Right ventricle myocardium inferior (tissue), 1 donor: ENCODE measurements at regions not wholly inside any gene's neighbourhood (a gene's known extent, or its start where the extent isn't known, plus 50 kb on each side); places are given as distances from the start of the nearest gene placed in this dataset.

Experiments
- ATAC-seq: fragments of 200-7000 bp; cut with Tn5 transposase; one replicate; pipeline ENCODE4 v1.9.1; 2020; ENCODE audit warnings: mild to moderate bottlenecking, moderate library complexity
- DNase-seq: peaks from one replicate; pipeline ENCODE4 v3.0.0; 2021; ENCODE audit errors: missing footprints
- intact Hi-C: fragments of 100-400 bp; cut with DNase I; formaldehyde crosslinking; loops from one replicate; pipeline ENCODE4 v1.11.0; 2022
- donor health status: DM: no; HTN: yes; CAD: no; lungs with severe emphysema.

- no peak for DNase-seq
- no peak for ATAC-seq
- intact Hi-C loops, result no loop called here
Observed at GRCh38 chr4:17203797-17204196, 305.4 kb upstream of the LDB2 start.

GRCh38 chr4:17197070-17197469 is 298.6 kb upstream of the LDB2 start:
- no peak for ATAC-seq
- no peak for DNase-seq
- intact Hi-C loops, result no loop called here

GRCh38 chr4:17195461-17196275 is 297.2 kb upstream of the LDB2 start:
- ATAC-seq (no peak), DNase-seq (no peak)
- intact Hi-C loops, result no loop called here

- DNase-seq, result no peak
- intact Hi-C loops, result no loop called here
Observed at GRCh38 chr4:17194586-17194985, 296.1 kb upstream of the LDB2 start.

GRCh38 chr4:17189759-17190158 is 291.3 kb upstream of the LDB2 start:
- ATAC-seq (peak; percentile 27), DNase-seq (no peak)
- intact Hi-C loops, result no loop called here

More at GRCh38 chr4:17194586-17194985, 296.1 kb upstream of the LDB2 start:
- no peak for ATAC-seq

- DNase-seq (no peak), ATAC-seq (peak; percentile 86)
- intact Hi-C loops, result no loop called here
Observed at GRCh38 chr4:17189401-17189720, 290.9 kb upstream of the LDB2 start.

- intact Hi-C loops, result no loop called here
- no peak for DNase-seq
- peak; percentile 32 for ATAC-seq
Observed at GRCh38 chr4:17188547-17189400, 290.3 kb upstream of the LDB2 start.

GRCh38 chr4:17188125-17188524 is 289.7 kb upstream of the LDB2 start:
- ATAC-seq, result peak; percentile 58
- no peak for DNase-seq
- intact Hi-C loops, result no loop called here

- DNase-seq (no peak), ATAC-seq (no peak)
- intact Hi-C loops, result no loop called here
Observed at GRCh38 chr4:17187003-17187402, 288.6 kb upstream of the LDB2 start.

GRCh38 chr4:17182888-17183287 is 284.4 kb upstream of the LDB2 start:
- ATAC-seq, result no peak
- intact Hi-C loops, result no loop called here
- DNase-seq, result no peak

- intact Hi-C loops, result loop anchor here (5.0 kb wide), 1 partner anchor 148 kb away; no protein-coding TSS in a partner anchor
- ATAC-seq (peak; percentile 80), DNase-seq (no peak)
Observed at GRCh38 chr4:17174751-17175150, 276.3 kb upstream of the LDB2 start.

GRCh38 chr4:17173300-17173699 is 274.9 kb upstream of the LDB2 start:
- no peak for DNase-seq
- intact Hi-C loops, result loop anchor here (5.0 kb wide), 1 partner anchor 149 kb away; no protein-coding TSS in a partner anchor
- peak; percentile 54 for ATAC-seq

- ATAC-seq (no peak), DNase-seq (no peak)
- intact Hi-C loops, result loop anchor here (5.0 kb wide), 1 partner anchor 152 kb away; no protein-coding TSS in a partner anchor
Observed at GRCh38 chr4:17170131-17170530, 271.7 kb upstream of the LDB2 start.

GRCh38 chr4:17169699-17170098 is 271.3 kb upstream of the LDB2 start:
- intact Hi-C loops, result loop anchor here (5.0 kb wide), 1 partner anchor 153 kb away; no protein-coding TSS in a partner anchor
- ATAC-seq, result no peak
- DNase-seq, result no peak

- no peak for ATAC-seq
- DNase-seq, result no peak
- intact Hi-C loops, result no loop called here
Observed at GRCh38 chr4:17168571-17168970, 270.1 kb upstream of the LDB2 start.

GRCh38 chr4:17166954-17167353 is 268.5 kb upstream of the LDB2 start:
- ATAC-seq, result peak; percentile 92
- no peak for DNase-seq
- intact Hi-C loops, result loop anchor here (2.0 kb wide), 1 partner anchor 66 kb away; no protein-coding TSS in a partner anchor

GRCh38 chr4:17165286-17165685 is 266.8 kb upstream of the LDB2 start:
- intact Hi-C loops, result no loop called here
- ATAC-seq (no peak), DNase-seq (no peak)

- DNase-seq (no peak), ATAC-seq (no peak)
- intact Hi-C loops, result no loop called here
Observed at GRCh38 chr4:17164666-17165065, 266.2 kb upstream of the LDB2 start.

- DNase-seq, result no peak
- intact Hi-C loops, result no loop called here
- ATAC-seq, result no peak
Observed at GRCh38 chr4:17163156-17163771, 264.8 kb upstream of the LDB2 start.
